ENCODE measurements at regions not wholly inside any gene's neighbourhood (a gene's known extent, or its start where the extent isn't known, plus 50 kb on each side); places are given as distances from the start of the nearest gene placed in this dataset.

GRCh38 chr6:22236626-22237414, 60.0 kb downstream of the PRL start:
- no peak for DNase-seq

All from hippocampal formation (tissue), 2 donors.